Endothelial cell of umbilical vein (primary cell): ENCODE measurements at regions not wholly inside any gene's neighbourhood (a gene's known extent, or its start where the extent isn't known, plus 50 kb on each side); places are given as distances from the start of the nearest gene placed in this dataset.

ENCODE experiments used
- BruUV-seq: library from RNA; stranded (reverse); fragments of 400-500 nt; replicated peaks from 2 replicates; lab custom pipeline; 2021; lab: Mats Ljungman, UMichigan
- CTCF ChIA-PET: fragments of 300-600, 350-600 bp; sonication (Branson Sonifier 250); formaldehyde crosslinking; loops from one replicate; lab custom pipeline; 2021; ENCODE audit warnings: antibody characterized with exemption, inconsistent platforms; lab: Charles Lee
- POLR2A ChIA-PET: fragments of 300-600, 350-600 bp; sonication (Branson Sonifier 250); formaldehyde crosslinking; loops from one replicate; lab custom pipeline; 2021; ENCODE audit warnings: antibody characterized with exemption, inconsistent platforms; lab: Charles Lee
- DNase-seq: peaks from one replicate; pipeline ENCODE4 v3.0.0-alpha.2; 2011; ENCODE audit warnings: low read depth, low spot score
- FAIRE-seq: peaks from 2 replicates; lab custom pipeline; 2011; peaks lifted over from hg19 to GRCh38; lab: Jason Lieb, UNC
- H2AFZ ChIP-seq: 2 replicates; pipeline ENCODE4 v1.6.0; 2012; ENCODE audit warnings: low read depth, low read length, control low read depth, inconsistent platforms
- H3K27ac ChIP-seq: 2 replicates; pipeline ENCODE4 v1.5.1; 2011; ENCODE audit warnings: low read depth, mild to moderate bottlenecking, control low read depth, low read length, moderate library complexity; ENCODE audit not compliant: insufficient read depth
- H3K27me3 ChIP-seq, 2 experiments: 2 replicates each; pipeline versions ENCODE4 v1.6.0 to v1.6.1; 2011; ENCODE audit warnings: low read length in 2 of 2, mixed read lengths in 1 of 2; ENCODE audit not compliant: control insufficient read depth in 2 of 2, insufficient read depth in 2 of 2
- H3K36me3 ChIP-seq, 2 experiments: 2 replicates in 1 of 2; 3 replicates in 1 of 2; pipeline ENCODE4 v1.5.1; 2011; ENCODE audit warnings: low read length in 2 of 2, mild to moderate bottlenecking in 1 of 2, moderate library complexity in 1 of 2; ENCODE audit not compliant: control insufficient read depth in 2 of 2, insufficient read depth in 2 of 2; ENCODE audit errors: extremely low read depth in 1 of 2
- H3K4me1 ChIP-seq: 3 replicates; pipeline ENCODE4 v1.5.1; 2011; ENCODE audit warnings: mild to moderate bottlenecking, low read length; ENCODE audit not compliant: control insufficient read depth, insufficient read depth; ENCODE audit errors: extremely low read depth
- H3K4me2 ChIP-seq: 2 replicates; pipeline ENCODE4 v1.6.1; 2011; ENCODE audit warnings: low read length, control low read depth, mixed read lengths; ENCODE audit not compliant: insufficient read depth
- H3K4me3 ChIP-seq, 3 experiments: fragments of 200-600 bp in 1 of 3; sonication (generic), shearing (Covaris generic) in 1 of 3; replicated peaks in 1 of 3; 2 replicates each; pipeline ENCODE4 v1.5.1; 2011 to 2016; ENCODE audit warnings: control low read depth in 3 of 3, low read length in 3 of 3, mild to moderate bottlenecking in 2 of 3, inconsistent platforms in 1 of 3, low read depth in 1 of 3, moderate library complexity in 1 of 3; ENCODE audit not compliant: insufficient read depth in 1 of 3
- H3K79me2 ChIP-seq: 2 replicates; pipeline ENCODE4 v1.6.0; 2012; ENCODE audit warnings: low read length, inconsistent platforms; ENCODE audit not compliant: control insufficient read depth, insufficient read depth
- H3K9ac ChIP-seq: replicated peaks from 2 replicates; pipeline ENCODE3; 2011; ENCODE audit warnings: low read length, control low read depth; ENCODE audit not compliant: insufficient read depth; ENCODE audit errors: extremely low read depth
- H3K9me1 ChIP-seq: replicated peaks from 3 replicates; pipeline ENCODE4 v1.6.0; 2011; ENCODE audit warnings: mild to moderate bottlenecking, low read length; ENCODE audit not compliant: control insufficient read depth, insufficient read depth; ENCODE audit errors: extremely low read depth
- H3K9me3 ChIP-seq: replicated peaks from 2 replicates; pipeline ENCODE4 v1.5.1; 2012; ENCODE audit warnings: low read length, inconsistent platforms; ENCODE audit not compliant: control insufficient read depth, insufficient read depth
- H4K20me1 ChIP-seq: replicated peaks from 2 replicates; pipeline ENCODE3; 2011; ENCODE audit warnings: mild to moderate bottlenecking, low read length; ENCODE audit not compliant: control insufficient read depth, insufficient read depth; ENCODE audit errors: extremely low read depth
- EZH2 ChIP-seq: IDR thresholded peaks from 2 replicates; pipeline ENCODE4 v1.6.1; 2012; ENCODE audit warnings: borderline replicate concordance, low read depth, mild to moderate bottlenecking, moderate library complexity, low read length, inconsistent platforms; ENCODE audit not compliant: severe bottlenecking
- FOS ChIP-seq: IDR thresholded peaks from 2 replicates; pipeline ENCODE4 v1.6.1; 2011; ENCODE audit warnings: mild to moderate bottlenecking, low read length, moderate library complexity, borderline replicate concordance; ENCODE audit not compliant: insufficient read depth
- GATA2 ChIP-seq: IDR thresholded peaks from 2 replicates; pipeline ENCODE4 v1.7.0; 2011; ENCODE audit warnings: low read depth, mild to moderate bottlenecking, moderate library complexity, mixed read lengths, low read length; ENCODE audit not compliant: insufficient read length, insufficient read depth
- JUN ChIP-seq: IDR thresholded peaks from 2 replicates; pipeline ENCODE4 v1.6.1; 2011; ENCODE audit warnings: borderline replicate concordance, low read depth; ENCODE audit not compliant: insufficient read length, insufficient read depth
- MAX ChIP-seq: IDR thresholded peaks from 2 replicates; pipeline ENCODE4 v1.6.1; 2011; ENCODE audit not compliant: insufficient read depth, insufficient read length
- POLR2A ChIP-seq: IDR thresholded peaks from 2 replicates; pipeline ENCODE4 v1.6.1; 2012; ENCODE audit warnings: low read depth, mild to moderate bottlenecking, control low read depth, low read length
- POLR2AphosphoS5 ChIP-seq: IDR thresholded peaks from 2 replicates; pipeline ENCODE4 v1.6.1; 2012; ENCODE audit warnings: low read depth, mild to moderate bottlenecking, control low read depth, low read length, moderate library complexity; ENCODE audit not compliant: insufficient read depth
- dilution Hi-C: fragments of 300-500 bp; cut with MboI; formaldehyde crosslinking; loops from one replicate; pipeline ENCODE4 v1.15.0; 2019; ENCODE audit warnings: low sequenced_read_pairs; ENCODE audit not compliant: extremely low pct_ligation_motif_present
- intact Hi-C: fragments of 100-400 bp; cut with micrococcal nuclease; formaldehyde crosslinking; loops from one replicate; pipeline ENCODE4 v1.10.0; 2022
- TF ChIP-seq, protein P1 (sequence below), 2 donors: IDR thresholded peaks; 1 replicate in 1 of 2; 2 replicates in 1 of 2; pipeline ENCODE4 v1.5.1; 2011; ENCODE audit warnings: low read length in 2 of 2, mild to moderate bottlenecking in 2 of 2, moderate library complexity in 2 of 2, control low read depth in 1 of 2, inconsistent platforms in 1 of 2, low read depth in 1 of 2; ENCODE audit not compliant: insufficient read depth in 1 of 2; ENCODE audit errors: extremely low read depth in 1 of 2

DNA sequence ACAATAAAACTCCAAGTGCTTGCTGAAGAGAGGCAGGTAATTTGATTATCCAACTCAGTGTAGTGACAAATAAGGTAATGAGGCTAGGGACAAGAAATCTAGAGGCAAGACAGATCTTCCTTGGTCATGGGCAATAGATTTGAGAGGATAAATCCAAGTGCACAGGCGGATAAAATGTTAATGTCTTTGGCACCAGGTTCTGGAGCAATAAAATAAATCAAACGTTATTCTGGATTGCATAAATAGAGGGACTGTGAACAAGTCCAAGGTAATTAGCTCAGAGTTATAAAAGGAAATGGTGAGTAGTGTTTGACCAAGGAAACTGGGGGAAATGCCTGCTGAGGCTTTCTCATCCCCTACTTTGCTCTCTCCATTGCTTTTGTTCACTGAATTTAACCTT lies 329.3 kb upstream of the PROX1 start:
- Histone ChIP-seq H3K9me3 (no peaks in the 10 kb centered on the region), H2AFZ (no peak overlapping the region), H4K20me1 (no peaks in the 10 kb centered on the region), H3K9me1 (no peaks in the 10 kb centered on the region), H3K27ac (no peak overlapping the region), H3K4me2 (no peak overlapping the region), H3K4me3 (no peak overlapping the region), H3K27me3 (no peaks in the 10 kb centered on the region), H3K9ac (no peak overlapping the region), H3K79me2 (no peaks in the 10 kb centered on the region), H3K4me1 (no peaks in the 10 kb centered on the region), H3K36me3 (no peaks in the 10 kb centered on the region)
- CTCF ChIA-PET = no interaction called here
- DNase-seq (no peak), FAIRE-seq (no peak)
- TF ChIP-seq MAX = no peak
- TF ChIP-seq POLR2AphosphoS5 = no peak
- TF ChIP-seq JUN = no peak
- TF ChIP-seq FOS = no peak
- TF ChIP-seq, protein P1, sequence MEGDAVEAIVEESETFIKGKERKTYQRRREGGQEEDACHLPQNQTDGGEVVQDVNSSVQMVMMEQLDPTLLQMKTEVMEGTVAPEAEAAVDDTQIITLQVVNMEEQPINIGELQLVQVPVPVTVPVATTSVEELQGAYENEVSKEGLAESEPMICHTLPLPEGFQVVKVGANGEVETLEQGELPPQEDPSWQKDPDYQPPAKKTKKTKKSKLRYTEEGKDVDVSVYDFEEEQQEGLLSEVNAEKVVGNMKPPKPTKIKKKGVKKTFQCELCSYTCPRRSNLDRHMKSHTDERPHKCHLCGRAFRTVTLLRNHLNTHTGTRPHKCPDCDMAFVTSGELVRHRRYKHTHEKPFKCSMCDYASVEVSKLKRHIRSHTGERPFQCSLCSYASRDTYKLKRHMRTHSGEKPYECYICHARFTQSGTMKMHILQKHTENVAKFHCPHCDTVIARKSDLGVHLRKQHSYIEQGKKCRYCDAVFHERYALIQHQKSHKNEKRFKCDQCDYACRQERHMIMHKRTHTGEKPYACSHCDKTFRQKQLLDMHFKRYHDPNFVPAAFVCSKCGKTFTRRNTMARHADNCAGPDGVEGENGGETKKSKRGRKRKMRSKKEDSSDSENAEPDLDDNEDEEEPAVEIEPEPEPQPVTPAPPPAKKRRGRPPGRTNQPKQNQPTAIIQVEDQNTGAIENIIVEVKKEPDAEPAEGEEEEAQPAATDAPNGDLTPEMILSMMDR (IDR thresholded peaks at IDR 0.05; ENCODE audit: extremely low read depth in 1 of 2, insufficient read depth in 1 of 2, low read depth in 1 of 2, low read length in 2 of 2) = no peak
- no peak for TF ChIP-seq POLR2A
- no peak for TF ChIP-seq GATA2
- TF ChIP-seq EZH2 = no peak
- dilution Hi-C loops = no loop called here
- no TSS peak for BruUV-seq
- intact Hi-C loops = no loop called here
- POLR2A ChIA-PET = no interaction called here
